NCI-H1694 (cell line): ENCODE measurements at regions not wholly inside any gene's neighbourhood (a gene's known extent, or its start where the extent isn't known, plus 50 kb on each side); places are given as distances from the start of the nearest gene placed in this dataset.

Source experiments
- DNase-seq: peaks from one replicate; lab custom pipeline; 2025; lab: John Stamatoyannopoulos, UW

DNA sequence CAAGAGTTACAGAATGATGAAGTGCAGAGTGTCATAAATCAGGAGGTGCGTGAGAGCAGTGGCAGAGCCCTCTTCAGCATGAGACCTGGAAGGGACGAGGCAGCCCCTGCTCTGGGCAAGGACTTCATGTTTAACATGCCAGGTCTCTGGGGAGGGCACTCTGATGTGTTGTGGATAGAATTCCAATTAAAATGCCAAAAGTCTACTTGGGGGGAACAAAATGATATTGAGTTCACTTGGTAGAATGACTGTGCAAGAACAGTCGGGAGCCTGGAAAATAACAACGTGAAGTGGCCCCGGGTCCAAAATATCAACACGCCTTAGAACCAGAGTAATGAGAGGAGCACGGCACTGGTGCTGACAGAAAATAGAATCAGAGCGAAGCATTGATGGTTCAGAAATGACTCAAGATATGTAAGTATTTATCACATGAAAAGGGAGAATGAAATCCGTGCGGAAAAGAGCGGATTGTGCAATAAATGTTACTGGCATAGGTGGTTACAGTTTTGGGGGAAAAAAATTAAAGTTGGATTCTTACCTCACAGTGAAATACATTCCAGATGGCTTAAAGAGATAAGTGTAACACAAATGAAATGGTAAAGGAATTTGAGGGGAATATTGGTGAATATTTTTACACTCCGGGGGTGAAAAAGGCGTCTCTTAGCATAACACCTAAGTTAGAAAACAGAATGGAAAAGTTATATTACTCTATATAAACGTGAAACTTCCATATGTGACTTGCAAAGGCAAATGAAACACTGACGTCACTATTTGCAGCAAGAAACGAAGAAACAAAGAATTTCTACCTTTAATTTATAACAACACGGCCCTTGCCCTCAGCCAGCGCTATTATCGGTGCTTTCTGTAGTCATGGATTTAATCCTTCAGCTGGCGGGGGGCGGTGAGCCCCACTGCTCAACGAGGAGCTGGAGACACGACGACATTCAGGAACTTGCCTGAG lies 159.4 kb upstream of the TWIST2 start:
- DNase-seq = no peak

DNA sequence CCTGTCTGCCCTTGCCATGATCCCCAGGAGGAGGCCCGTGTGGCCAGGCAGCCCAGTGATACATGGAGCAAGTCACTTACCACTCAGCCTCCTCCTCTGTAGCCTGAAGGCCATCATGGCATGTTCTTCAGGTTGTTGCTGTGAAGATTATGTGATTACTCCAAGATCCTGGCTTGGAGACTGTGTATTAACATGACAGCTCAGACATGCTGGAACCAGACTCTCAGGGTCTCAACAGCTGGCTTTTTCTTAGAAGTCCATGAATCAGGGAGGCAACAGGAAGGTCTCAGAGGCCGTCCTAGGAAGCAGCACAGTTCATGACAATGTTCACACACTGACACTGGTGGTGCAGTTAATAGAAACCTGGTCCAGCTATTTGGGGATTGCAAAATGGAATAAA lies 158.6 kb upstream of the TWIST2 start:
- DNase-seq = no peak

DNA sequence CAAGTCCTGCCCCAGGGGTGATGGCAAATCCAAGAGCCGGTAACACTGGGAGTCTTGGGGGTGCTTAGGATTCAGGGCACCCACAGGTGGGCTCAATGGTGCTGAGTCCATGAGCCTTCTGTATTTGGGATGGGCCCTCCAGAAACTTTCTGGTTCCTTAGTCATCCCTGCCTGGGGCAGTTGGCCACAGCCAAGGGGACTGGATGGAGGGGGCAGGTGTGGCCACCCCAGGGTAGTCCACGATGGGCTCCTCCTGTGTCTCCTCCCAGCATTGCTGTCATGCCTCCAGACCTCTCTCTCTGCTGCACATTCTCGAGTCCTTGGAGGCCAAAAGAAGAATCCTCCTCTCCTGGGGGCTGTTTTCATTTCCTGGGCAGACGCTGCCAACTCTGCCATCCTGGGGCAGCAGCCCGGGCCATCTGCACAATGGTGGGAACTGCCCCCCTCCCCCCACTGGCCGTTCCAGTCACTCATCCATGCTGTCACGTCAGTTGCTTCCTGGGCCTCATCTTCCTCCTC lies 158.0 kb upstream of the TWIST2 start:
- DNase-seq = no peak

DNA sequence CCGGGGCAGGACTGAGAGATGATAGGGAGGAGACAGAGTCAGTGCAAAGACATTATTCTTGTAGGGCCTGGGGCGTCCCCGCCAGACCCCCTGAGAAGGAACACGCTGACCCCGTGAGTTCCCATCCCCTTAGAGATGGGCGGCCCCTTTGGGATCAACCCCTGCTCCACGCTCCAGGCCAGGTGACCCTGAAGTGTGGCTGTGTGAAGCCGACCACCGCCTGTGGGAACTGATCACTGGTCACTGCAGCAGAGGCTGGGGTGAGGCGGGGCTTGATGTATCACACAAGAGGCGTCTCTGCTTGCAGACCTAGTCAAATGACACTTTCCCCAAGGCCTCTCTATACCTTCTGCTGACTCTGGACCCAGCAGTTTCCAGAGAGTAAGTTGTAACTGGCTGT lies 157.4 kb upstream of the TWIST2 start:
- DNase-seq = no peak

DNA sequence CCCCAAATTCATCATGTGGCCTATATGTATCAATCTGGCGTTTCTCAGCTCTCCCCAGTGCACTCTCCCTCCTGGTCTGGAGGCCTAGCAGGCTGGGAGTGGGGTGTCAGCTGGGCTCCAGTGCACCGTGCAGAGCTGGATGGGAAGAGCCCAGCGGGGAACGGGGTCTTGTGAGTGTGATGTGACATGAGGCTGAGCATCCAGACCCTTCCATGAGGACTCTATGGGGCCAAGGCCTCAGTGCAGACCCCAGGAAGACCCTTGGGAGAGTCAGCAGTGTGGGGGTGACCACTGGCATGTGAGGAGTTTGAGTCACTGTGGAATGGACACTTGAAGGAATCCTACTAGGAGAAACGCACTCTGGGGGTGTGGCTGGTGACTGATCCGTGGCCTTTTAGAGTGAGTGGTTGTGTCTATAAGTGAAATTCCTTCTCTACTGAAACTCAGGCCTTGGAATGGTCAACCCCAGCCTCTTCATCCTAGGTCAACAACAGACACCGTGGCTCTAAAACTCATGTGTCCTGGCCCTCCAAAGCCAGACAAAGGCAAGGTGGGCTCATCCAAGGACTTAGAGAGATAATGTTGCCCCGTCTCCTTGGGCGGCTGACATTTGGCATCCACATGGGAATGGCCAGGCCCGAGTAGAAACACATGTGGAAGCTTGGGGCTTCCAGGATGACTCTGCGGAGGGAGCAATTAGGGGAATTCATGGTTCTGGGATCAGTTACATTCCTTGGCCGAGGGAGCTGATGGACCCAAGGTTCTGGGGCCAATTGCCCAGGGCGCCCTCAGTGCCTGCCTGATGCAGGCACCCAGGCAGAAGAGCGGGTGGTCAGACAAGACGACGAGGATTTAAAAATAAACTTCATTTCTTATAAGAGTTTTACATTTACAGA lies 156.0 kb upstream of the TWIST2 start:
- no peak for DNase-seq

DNA sequence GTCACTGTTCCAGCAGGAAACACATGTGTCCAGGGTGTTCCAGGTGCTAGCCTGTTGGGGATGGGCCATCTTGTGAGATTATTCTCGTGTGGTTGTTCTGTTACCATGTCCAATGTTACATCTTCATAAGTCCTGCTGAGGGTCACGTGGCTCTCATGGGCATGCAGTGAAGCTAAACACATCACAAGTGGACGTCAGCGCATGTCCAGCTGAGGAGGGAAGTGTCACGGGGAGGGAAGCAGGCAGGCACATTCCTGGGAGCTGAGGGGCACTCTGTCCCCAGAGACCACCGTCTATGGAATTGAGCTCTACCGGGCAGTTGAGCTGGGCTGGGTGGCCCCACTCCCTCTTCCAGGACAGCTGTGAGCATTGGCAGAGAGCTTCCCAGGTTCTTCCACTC lies 155.3 kb upstream of the TWIST2 start:
- no peak for DNase-seq

DNA sequence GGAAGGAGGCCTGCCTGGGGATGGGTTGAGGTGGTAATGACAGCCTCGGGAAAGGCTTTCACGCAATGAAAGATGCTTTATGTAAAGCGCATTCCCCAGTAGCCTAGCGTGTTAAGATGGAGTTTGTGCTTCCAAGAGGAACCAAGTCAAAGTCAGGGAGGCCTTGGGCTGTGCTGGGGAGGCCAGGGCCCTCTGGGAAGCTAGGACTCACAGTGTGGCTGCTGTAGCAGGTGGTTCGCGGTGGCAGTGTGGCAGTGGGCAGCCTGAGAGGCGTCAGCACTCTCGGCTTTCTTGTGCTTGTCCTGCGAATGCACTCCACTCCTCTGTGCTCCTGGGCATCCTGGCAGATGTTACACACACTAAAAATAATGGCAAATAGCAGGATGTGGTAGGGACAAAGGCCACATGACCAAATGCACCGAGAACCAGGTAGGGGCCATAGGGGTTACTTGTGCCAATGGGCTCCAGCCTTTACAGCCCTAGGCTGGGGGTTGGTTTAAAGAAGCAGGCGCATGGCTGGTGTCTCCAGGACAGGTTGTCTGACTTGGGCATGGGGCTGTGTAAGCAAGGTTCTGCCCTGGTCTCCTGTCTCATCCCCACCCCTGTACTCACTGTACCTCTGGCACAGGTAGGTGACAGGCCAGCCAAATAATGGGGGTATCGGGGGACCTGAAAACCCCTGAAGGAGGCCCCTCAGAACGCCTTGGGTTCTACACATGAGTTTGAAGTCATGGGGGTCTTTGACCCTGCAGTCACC lies 154.4 kb upstream of the TWIST2 start:
- DNase-seq = no peak

DNA sequence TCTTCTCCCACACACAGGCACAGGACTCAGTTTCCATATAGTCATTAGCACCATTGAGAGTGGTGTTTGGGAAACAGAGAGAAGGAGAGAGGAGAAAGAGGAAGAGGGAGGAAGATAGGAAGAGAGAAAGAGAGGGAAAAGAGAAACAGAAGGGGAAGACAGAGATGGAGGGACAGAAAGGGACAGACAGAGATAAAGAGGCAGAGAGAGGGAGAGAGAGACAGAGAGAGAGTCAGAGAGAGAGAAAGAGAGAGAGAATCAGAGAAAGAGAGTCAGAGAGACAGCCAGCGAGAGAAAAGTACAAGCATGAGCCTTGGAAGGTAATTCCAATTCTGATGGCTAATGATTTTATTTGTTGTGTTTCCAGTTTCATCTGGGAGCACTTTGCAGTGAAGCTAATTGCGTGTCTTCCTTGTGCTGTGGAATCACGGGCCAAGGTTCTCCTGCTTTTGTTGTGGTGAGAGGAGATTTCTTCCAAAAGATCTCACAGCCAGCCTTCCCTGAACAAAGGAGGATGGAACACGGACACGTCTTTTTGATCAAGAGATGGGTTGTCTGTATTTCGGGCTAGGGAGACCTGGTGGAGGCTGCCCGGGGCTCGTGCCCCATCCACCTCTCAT lies 153.6 kb upstream of the TWIST2 start:
- no peak for DNase-seq

DNA sequence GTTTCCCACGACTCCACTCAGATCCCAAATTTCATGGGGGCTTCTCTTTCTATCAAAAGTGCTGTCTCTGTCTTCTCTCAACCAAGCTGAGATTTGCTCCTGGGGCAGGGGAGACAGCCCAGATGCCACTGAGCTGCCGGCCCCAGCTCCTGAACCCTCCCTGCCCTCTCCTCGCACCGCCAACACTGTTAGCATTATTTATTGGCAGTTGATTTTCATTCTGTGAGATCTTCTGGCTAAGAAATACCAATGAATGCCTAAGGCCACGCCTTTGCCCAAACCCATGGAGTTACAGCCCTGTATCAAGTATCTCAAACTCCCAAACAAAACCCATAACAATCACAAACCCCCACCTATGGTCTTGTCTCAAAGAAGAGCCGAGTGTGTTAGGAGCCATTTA lies 153.0 kb upstream of the TWIST2 start:
- DNase-seq = no peak

DNA sequence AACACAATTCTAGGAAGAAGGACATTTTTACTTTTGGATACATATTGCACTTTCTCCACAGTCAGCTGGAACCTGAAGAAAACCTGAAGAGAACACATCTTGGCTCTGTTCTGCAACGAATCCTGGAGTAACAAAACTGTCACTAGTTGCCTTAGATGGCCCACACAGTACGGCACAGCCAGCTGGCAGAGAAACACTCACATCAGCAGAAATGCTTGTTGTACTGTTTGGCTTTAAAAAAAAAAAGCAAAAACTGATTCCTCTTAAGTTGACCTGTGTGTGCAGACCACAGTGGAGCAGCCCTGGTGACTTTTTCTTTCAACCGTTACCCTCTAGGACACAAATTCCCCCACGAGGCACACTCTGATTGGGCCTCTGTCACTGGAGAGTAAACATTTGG lies 152.3 kb upstream of the TWIST2 start:
- no peak for DNase-seq

DNA sequence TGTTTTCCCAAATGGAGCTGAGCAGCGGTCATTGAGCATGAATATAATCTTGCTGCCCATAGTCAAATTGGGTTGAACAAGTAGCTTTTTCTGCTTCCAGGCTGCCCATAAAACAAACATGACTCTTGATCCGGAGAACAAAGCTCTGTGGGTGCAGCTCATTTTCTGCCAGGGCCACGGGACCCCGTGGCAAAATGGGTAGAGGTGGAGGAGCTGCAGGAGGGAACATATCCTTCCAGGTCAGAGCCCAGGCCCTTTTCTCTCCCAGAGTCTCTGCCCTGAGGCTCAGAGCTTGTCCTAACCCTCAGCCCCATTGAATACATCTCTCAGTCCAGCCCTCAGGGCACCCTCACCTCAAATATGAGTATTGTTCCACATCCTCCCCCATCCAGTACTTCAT lies 151.6 kb upstream of the TWIST2 start:
- no peak for DNase-seq

DNA sequence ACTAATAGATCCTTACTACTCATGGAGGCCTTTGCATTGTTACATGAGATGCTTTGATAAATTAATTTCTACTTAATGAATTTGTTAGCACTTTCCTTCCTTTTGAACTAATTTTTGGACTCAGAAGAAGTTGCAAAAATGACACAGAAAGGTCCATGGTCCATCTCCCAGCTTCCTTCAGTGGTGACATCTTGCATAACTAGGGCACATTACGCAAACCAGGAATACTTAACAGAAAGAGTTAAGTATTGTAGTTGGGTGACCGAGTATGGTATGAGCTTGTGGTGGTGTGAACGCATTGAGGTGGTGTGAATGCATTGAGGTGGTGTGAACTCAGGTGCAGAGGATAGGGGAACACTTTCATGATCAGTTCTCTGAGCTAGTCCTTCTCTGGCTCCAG lies 151.1 kb upstream of the TWIST2 start:
- no peak for DNase-seq

DNA sequence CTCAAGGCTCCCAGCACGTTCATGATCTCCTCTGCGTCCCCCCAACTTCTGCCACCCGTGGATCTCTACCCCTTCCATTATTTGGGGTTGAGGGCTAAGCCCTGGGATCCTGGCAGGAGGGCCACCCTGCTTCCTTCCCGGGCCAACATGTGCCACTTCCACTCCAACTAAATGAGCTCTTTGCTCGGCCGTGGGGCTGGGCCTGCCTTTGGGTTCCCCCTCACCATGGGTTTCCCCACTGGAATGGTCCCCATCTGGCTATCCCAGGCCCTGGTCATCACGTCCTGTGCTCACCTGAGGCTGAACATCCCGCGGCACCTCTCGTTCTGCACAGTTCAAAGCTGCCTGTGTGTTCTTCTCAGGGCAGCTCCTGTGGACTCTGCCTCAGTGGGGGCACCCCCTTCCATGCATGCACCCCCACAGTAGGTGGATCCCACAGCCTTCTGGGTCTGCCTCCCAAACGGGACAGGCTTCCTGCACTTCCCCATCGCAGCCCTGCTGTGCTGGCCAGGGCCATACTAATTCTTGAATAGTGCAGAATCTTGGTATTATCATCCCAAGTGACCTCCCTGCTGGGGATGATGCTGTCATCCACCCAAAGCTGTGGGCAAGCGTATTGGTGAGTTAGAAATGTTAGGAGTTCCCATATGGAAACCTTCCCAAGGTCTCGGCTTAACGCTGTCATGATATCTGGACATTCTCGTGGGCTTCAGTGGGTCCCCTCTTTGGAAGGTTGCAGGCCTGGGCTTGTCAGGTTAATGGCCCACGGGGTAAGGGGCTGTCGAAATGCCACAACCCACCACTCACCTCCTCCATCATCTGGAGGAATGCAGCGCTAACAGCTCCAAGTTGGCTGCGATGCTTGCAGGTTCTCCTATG lies 150.5 kb upstream of the TWIST2 start:
- DNase-seq = no peak

DNA sequence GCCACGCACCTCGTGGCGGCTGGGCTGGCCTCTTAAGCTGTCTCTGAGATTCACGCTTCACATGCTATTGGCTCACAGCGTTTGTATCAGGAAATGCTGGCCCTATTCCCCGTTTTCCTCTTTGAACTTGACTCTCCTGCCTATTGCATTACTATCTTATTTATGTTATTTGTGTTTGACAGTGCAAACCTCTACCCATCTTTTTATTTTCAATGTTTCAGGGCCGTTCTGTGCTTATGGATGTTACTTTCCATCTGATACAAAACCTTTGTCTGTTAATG lies 149.9 kb upstream of the TWIST2 start:
- no peak for DNase-seq

DNA sequence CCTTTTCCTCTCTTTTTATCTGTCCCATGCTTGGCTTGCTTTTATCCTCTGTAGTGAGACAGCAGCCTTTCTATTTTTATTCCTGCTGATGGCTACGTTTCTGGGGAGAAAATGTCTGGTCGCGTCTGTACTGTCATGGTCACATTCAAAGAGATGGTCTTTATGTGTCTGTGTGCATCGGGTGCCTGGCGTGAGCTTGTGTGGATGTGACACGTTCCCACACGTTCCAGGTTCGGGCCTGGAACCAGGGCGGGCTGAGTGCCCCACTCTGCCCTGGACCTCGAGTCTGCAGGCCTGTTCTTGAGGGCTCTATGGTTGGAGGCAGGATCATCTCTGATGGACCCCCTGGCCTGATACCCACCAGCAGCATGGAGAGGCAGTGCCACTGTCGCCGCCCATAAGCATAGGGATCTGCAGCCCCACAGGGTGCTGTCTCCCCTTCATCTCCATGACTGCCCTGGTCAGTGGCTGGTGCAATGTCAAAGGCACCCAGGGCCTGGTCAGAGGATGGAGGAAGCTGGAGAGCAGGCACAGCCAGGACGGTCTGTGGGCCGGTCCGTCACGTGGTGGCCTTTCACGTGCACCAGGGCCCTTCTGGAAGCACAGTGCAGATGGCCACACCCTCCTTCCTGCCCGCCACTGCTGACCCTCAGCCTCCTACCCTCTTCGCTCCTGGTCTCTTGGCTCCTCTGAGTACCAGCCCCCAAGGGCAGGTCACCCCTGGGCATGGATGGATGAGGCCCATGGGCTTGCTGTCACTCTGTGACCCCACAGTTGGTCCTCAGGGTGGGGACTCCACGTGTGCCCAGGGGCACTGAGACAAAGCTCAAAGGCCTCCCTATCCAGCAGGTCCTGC lies 149.2 kb upstream of the TWIST2 start:
- no peak for DNase-seq

DNA sequence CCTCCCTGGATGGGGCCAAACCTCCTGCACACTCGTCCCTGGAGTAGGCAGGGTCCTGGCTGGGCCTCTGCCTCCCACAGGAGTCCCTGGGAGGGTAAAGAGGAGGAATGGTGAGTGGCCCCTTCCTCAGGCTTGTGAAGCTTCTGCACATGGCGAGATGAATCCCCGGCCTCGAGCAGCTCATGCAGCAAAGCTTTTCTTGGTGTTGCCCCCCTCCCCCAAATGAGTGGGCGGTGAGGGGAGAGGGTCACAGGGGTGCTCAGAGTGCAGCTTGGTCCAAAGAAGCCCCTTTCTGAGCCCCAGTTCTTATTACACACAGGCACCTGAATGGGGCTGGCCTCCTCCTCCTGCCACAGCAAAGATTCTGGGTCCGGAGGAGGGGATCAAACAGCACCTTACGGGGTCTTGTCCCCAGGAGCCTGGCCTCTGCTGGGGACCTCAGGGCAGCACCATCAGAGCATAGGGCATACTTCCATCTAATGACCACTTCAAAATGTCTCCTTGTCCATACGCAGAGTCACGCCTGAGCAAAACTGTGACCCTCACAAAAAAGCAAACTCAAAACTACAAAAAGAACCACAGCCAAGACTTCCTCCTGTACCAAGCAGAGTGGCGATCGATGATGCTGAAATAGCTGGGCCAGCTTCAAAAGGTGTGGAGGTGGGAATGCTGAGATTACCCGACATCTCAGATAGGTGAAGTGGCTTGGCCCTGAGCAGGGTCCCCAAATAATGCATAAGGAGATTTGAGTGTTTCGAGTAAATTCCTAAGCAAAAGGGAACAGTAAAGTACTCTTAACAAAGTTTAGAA lies 148.4 kb upstream of the TWIST2 start:
- no peak for DNase-seq

DNA sequence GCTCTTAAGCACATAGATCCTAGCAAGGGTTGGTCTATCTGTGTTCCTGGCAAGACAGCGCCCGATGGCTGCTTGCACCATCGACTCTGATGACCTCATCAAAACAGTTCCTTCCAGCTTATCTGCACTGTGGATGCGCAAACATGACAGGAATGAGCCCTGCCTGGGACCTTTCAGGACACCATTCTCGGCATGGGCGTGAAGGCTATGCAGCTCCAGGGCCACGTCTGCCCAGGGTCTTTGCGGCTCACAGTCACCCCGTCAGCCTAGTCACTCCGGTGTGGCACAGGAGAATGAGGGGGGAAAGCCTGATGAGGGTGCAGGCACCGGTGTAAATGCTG lies 147.8 kb upstream of the TWIST2 start:
- no peak for DNase-seq

DNA sequence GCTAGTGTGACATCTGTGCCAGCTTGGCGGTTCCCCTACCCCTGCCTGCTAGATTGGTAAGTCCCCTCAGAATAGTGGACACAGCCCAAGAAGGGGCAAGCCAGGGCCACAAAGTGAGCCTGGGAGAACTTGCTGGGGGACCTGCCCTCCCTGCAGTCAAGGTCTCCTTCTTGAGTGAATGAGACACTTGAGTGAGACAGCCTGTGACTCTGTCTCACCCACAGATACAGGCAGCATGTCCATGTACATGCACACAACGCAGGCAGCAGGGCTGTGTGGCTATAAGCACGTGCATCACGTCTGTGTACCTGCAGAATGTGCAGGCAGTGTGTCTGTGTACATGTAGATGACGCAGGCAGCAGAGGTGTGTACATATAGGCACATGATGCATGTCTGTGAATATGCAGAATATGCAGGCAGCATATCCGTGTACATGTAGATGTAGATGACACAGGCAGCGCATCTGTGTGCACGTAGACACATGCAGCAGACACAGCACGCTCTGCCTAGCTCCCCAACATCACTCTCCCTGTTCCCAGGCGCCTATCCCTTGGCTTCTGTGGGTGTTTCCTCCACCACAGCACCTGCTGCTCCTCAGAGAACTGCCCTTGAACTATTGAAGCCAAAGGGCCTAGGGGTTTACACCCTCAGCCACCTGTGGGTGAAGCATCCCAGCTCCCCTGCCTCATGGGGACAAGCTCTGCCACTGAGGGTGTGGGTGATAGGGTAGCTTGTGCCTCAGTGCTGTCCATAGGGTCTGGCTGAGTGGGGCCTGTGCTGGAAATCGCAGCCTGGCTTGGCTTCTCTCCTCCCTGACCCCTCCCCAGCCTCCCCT lies 147.2 kb upstream of the TWIST2 start:
- DNase-seq = no peak
